Renal cortex interstitium (tissue), 11 donors: ENCODE measurements at regions not wholly inside any gene's neighbourhood (a gene's known extent, or its start where the extent isn't known, plus 50 kb on each side); places are given as distances from the start of the nearest gene placed in this dataset.

Experiments
- DNase-seq, 11 donors: peaks; one replicate each; pipeline ENCODE4 v3.0.0-alpha.2; 2013; ENCODE audit warnings: low read depth in 9 of 11, low spot score in 4 of 11; ENCODE audit errors: extremely low read depth in 1 of 11

DNA sequence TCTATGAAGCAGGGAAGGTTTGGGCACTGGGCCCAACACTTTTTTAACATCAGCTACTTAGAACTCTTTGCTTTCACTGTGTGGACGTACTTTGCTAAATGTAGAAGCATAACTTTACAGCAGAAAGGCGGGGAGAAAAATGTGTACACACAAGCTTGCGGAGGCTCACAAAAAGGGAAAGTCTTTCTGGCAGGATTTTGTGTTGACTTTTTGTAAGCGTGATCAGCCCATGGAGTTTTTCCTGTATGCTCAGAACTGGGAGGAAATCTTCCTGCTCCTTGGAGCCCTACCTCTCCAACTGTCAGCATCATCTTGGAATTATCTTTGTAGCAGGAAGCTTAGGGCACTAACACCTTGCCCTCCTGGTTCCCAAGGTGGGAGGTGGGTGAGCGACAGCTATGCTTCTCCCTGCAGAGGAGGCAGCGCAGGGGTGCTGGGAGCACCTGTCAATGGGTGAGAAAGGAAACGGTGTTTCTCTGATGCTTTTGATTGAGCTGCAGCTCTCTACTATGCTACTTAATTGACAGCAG lies 321.9 kb downstream of the GADD45G start:
- no peak for DNase-seq

- no peak for DNase-seq
Observed at GRCh38 chr9:89928106-89928505, 323.3 kb downstream of the GADD45G start.

DNA sequence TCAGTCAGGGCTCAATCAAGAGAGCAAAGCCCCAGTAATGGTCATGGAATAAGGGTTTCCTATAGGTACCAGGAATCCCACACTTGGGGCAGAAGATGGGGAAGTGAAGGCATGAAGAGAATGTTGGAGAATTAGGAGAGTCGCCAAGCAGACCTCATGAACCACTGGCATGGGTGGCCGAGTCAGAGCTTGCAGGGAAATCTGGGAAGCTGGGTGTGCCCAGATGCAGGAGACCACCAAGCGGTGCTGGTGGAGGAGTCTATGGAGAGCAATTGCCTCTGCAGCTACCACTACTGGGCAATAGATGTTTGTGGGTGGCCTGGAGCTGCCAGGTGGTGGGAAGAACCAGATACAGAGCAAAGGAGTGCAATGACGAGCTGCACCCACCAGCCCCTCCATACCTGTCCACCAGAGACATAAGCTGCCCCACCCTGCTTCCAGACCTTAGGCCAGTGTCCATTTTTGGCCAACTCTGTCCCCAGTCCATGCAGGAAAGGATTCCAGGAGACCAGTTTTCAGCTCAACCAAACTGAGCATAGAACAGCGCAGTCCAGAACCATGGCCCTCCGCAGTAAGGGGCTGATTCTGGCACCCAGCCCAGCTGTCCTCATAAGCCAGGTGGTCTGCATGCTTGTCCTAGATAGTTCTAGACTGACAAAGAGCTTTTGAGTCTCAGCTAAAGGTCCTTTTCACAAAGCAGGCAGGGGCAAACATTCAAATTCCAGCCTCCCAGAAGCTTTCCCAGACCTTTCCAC lies 323.9 kb downstream of the GADD45G start:
- no peak for DNase-seq

DNA sequence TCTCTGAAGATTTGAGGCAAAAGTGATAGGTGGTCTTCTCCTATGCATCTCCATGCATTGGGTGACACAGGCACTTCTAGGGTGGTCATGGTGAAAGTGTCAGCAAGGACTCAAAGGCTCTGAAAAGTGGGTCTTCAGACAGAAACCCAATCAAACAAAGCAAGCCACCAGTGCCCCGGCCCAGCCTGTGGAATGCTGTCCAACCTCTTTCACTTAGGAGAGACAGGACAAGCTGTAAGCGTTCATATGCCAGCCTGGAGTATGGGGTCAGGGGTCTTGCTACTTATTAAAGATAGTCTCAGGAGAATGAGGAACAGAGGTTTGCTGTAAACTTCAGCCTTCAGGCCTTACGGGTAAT lies 324.5 kb downstream of the GADD45G start:
- DNase-seq: no peak

DNA sequence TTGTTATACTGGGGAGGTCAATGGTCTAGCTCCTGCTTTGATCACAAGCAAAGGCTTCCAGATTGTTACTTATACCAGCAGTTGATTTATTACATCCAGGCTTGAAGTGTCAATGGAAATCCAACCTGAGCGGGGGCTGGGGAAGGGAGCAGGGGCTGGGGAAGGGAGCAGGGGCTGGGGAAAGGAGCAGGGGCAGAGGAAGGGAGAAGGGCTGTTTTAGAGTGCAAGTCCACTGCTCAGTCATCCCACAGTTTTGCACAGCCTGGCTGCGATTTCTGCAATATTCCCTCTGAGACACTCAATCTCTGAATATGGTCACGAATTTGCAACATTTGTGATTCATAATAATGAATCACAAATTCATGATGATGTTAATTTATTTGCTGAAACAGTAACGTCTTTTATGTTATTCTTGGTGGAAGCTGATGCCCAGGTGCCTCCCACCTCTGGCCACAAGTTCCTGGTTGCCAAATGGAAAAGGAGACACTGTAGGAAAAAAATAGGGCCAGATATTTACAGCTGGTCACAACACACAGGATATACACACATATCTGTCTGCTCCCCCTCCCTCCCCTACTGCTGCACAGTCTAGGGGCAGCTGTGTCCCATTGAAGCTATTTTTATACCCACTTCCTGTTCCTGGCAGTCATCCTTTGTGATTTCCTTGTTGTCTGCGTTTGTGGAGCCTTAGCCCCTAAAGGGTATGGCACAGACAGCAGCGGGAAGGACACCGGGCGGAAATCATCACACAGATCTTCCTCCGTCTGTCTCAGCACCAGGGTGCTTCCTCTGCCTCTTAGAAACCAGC lies 325.1 kb downstream of the GADD45G start:
- peak in 4 of 11 donors; percentile 33 to 73 (median 47) for DNase-seq

- no peak for DNase-seq
Observed at GRCh38 chr9:89933578-89933977, 328.8 kb downstream of the GADD45G start.

GRCh38 chr9:89935115-89935514 lies 330.3 kb downstream of the GADD45G start:
- no peak for DNase-seq

- DNase-seq: no peak
Observed at GRCh38 chr9:89935801-89936200, 331.0 kb downstream of the GADD45G start.

DNA sequence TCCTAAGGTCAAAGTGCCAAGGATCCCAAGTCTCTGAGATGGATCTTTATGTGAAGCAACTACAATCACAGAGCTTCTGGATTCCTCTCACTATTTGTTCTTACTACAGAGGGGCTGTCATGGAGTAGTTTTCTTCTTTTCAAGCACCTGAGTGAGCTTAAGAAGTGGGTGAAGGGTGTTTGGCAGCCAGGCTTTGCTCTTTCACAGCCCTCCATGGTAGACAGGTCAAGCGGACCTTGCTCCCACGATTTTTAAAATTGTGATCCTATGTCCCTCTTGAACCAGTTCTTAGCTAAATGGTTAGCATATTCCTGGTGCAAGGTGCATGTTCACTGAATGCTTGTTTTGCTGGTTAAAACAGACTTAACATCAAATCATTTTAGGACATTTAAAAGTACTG lies 332.2 kb downstream of the GADD45G start:
- DNase-seq: no peak

GRCh38 chr9:89939181-89939580 lies 334.4 kb downstream of the GADD45G start:
- DNase-seq: no peak

DNA sequence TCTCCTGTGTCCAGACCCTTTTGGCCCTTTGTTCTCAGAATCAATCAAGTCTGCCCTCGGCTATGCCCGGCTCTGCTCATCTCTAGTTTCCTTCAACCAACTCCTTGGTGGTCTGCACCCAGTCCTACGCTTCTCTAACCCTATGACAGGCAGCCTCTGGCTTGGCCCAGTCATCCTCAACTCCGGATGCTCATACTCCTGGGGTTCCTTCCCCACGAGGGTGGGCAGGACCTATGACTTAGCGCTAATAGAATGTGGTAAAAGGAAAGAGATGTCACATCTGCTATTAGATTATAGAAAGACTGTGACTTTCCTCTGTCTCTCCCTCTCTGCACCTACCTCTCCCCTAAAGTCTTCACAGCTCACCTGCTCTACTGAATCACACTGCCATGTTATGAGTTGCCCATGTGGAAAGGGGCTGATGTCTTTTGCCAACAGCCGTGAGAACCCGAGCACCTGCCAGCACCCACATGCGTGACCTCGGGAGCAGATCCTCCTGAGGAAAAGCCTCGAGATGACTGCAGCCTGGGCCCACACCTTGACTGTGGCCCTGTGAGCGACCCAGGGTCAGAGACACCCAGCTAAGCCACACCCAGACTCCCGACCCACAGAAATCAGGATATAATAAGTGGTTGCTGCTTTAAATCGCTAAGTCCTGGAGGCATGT lies 334.9 kb downstream of the GADD45G start:
- no peak for DNase-seq

DNA sequence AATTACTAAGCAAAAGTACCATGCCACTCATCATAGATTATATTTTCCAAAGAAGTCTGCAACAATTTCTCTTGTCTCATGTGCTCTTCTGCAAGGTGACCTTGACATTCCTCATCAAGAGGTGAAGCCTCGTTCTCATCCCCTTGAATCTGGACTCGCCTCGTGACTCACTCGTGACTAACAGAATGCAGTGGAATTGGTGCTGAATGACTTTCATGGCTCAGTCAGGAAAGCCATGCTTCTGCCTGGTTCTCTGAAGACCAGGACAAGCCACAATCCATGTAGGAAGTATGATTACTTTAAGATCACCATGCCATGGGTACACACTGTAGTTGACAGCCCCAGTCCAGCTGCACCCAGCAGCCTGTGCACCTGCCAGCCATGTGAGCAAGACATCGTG lies 335.8 kb downstream of the GADD45G start:
- no peak for DNase-seq

DNA sequence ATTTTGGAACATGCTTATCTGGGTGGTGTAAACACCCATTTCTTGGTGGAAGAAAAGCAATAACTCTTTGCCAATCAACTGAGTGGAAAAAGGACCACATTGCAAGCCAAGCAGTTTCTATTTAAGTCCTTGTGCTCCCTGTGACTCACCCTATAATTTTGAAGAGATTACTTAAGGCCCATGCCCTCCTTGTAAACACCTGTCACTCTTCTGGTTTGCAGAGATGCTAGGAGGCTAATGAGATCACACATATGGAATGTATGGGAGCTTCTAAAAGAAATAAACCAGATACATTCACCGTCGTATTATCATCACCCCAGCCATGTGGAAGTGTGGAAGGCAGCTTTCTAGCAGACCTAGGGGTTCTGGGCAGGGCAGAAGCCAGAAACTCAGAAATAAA lies 337.1 kb downstream of the GADD45G start:
- no peak for DNase-seq

GRCh38 chr9:89942643-89943042 lies 337.8 kb downstream of the GADD45G start:
- no peak for DNase-seq

- no peak for DNase-seq
Observed at GRCh38 chr9:89943309-89943708, 338.5 kb downstream of the GADD45G start.

GRCh38 chr9:89943728-89944127 lies 338.9 kb downstream of the GADD45G start:
- no peak for DNase-seq

GRCh38 chr9:89945133-89945532 lies 340.3 kb downstream of the GADD45G start:
- no peak for DNase-seq

GRCh38 chr9:89946741-89947140 lies 341.9 kb downstream of the GADD45G start:
- DNase-seq: no peak

GRCh38 chr9:89949111-89949510 lies 344.3 kb downstream of the GADD45G start:
- no peak for DNase-seq

- DNase-seq: peak in 3 of 11 donors; percentile 45 to 52 (median 46)
Observed at GRCh38 chr9:89951675-89952074, 346.9 kb downstream of the GADD45G start.
